HG03571 (cell line): ENCODE measurements at regions not wholly inside any gene's neighbourhood (a gene's known extent, or its start where the extent isn't known, plus 50 kb on each side); places are given as distances from the start of the nearest gene placed in this dataset.
A peak's percentile ranks its signal among the peaks of the same experiment; 100 is the strongest.
"Not testable (repeated sequence)": the region's sequence is repeated elsewhere in the genome, so short reads cannot be mapped to it uniquely, and the experiment has no call there.

Source experiments
- ATAC-seq: cut with Tn5 transposase; IDR thresholded peaks from one replicate; pipeline ENCODE4 v1.9.1; 2021; ENCODE audit not compliant: unreplicated experiment

DNA sequence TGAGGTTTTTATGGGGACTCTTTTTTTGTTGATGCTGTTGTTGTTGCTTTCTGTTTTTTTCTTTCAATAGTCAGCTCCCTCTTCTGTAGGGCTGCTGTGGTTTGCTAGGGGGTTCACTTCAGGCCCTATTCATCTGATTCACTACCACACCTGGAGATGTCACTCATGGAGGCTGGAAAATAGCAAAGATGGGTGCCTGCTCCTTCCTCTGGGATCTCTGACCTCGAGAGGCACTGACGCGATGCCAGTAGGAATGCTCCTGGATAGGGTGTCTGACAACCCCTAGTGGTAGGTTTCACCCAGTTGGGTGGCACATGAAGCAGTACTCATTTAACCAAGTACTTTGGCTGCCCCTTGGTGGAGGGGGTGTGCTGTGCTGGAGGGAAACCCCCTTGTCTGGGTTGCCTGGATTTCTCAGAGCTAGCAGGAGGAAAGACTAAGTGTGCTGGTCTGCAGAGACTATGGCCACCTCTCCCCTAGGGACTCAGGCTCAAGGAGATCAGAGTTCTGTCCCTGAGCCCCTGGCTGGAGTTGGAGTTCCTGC is 745.5 kb downstream of the TMTC2 start:
- no peak for ATAC-seq

DNA sequence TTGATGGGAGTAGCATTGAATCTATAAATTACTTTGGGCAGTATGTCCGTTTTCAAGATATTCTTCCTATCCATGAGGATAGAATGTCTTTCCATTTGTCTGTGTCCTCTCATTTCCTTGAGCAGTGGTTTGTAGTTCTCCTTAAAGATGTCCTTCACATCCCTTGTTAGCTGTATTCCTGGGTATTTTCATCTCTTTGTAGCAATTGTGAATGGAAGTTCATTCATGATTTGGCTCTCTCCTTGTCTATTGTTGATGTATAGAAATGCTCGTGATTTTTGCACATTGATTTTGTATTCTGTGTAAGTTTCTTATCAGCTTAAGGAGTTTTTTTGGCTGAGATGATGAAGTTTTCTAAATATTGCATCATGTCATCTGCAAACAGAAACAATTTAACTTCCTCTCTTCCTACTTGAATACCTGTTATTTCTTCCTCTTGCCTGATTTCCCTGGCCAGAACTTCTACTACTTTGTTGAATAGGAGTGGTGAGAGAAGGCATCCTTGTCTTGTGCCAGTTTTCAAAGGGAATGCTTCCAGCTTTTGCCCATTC is 741.0 kb downstream of the TMTC2 start:
- ATAC-seq = not testable (repeated sequence)

DNA sequence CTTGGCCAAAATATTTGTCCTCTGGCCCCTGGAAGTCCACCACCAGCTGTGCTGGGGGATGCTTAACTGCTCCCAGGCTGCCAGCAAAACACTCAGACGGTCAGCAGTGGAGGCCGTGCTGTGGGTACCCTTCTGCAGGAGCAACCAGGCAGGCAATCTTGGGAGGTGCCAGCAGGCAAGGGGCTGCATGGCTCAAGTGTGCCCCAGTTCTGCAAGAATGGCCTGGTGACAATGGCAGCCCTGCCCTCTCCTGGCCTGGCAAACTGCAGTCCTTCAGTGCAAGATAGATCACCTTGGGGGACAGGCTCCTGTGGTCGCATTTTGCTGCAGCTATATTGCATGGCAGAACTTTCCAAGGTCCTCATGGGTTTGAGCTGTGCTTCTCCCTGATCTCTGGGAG is 728.3 kb downstream of the TMTC2 start:
- ATAC-seq = no peak

DNA sequence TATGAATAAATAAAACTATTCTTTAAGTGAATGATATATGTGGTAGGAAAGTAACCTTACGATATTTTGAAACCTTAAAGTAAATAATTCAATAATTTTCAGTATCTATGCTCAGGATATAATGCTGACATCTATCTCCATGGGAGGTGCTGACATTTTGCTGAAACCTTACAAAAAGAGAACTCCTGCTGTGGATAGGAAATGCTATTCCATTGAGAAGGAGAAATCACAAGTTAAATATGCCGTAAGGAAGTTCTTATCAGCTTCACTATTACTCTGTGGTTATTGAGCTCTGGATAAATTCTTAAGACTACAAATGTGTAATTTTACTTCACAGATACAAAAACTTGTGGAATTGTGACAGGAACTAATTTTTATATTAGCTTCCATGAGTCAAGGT is 722.1 kb downstream of the TMTC2 start:
- no peak for ATAC-seq

DNA sequence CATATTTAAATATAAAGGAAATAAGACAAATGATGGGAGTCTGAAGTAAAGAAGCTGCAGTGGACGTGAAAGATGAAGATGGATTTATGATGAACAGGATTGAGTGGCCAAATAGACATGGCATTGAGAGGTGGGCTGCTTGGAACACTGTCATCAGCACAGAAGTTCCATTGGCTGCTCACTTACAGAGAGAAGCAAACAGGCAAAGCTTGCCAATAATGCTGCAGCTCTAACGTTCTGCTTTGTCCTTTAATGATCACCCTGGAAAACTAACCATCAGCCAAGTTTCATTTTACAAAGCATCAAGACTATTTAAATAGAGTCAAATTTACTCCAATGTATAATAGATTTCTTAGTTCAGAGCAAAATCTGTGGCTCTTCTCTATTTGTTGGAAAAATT is 721.4 kb downstream of the TMTC2 start:
- no peak for ATAC-seq

DNA sequence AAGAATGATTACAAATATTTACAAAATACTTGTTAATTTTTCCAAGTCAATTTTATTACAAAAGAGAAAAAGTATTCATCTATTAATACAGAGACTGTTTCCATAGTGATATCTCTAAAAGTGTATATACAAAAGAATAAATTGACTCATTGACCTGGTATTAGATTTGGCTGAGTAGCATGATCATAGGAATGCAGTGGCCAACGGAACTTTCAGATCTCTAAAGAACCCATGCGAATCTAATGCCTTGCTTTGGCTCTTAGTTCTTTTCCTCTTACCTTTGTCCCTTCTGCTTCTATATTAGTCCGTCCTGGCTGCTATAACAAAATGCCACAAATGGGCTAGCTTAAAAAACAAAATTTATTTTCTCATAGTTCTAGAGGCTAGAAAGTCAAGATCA is 717.8 kb downstream of the TMTC2 start:
- ATAC-seq = no peak

DNA sequence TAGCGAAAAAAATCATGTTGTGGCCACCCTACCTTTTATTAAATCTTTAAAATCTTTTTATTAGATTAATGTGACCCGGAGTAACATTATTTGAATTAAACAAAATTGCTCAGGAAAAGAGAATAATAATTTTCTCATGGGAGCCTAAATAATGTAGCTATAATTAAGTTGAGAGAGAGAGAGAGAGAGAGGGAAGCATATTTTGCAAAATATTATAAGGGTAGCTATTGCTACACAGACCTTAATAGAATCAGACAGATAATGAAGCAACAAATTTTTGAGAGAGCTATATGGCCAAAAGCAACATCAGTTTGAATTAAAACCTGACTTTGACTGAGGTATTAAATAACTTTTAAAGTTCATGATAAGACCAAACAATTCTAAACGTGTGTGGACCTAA is 703.5 kb downstream of the TMTC2 start:
- ATAC-seq = no peak

DNA sequence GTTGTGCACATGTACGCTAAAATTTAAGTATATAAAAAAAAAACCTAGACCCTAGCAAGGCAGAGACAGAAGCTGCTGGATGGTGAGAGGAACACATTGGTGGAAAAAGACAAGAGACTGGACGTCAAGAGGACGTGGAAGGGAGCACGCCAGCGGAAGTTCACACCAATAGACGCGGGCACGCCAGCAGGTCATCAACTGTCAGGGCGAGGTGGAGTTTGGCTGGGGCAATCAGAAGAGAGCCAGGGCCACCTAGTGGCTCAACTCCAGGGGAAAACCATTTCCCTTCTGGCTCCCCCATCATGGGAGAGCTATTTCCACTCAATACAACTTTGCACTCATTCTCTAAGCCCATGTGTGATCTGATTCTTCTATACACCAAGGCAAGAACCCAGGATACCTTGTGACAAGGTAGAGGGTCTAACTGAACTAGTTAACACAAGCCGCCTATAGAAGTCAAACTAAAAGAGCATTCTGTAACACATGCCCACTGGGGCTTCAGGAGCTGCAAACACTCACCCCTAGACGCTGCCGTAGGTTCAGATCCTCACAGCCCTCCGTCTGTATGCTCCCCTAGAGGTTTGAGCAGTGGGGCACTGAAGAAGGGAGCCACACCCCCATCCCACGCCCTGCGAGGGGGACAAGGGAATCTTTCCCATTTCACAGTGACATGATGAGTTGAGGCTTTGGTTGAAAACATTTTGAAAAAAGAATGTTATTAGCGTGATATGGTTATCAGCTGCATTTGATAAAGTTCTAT is 702.7 kb downstream of the TMTC2 start:
- no peak for ATAC-seq

DNA sequence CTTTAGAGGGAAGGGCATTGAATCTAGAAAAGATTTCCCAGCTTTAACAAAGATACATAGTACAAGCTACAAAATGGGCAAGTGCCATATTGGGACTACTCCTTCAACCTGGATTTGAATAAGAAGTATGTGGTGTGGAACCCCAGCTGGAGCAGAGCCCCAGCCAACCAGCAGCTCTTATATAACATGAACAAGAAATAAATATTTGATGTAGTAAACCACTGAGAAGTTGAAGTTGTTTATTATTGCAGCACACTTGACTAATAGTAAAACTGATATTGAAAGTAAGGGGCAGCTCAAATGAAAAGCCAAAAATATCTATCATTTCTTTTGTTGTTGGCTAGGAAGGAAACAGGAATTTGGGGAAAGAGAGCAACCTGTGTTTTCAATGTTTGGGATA is 701.8 kb downstream of the TMTC2 start:
- peak; percentile 58 for ATAC-seq

DNA sequence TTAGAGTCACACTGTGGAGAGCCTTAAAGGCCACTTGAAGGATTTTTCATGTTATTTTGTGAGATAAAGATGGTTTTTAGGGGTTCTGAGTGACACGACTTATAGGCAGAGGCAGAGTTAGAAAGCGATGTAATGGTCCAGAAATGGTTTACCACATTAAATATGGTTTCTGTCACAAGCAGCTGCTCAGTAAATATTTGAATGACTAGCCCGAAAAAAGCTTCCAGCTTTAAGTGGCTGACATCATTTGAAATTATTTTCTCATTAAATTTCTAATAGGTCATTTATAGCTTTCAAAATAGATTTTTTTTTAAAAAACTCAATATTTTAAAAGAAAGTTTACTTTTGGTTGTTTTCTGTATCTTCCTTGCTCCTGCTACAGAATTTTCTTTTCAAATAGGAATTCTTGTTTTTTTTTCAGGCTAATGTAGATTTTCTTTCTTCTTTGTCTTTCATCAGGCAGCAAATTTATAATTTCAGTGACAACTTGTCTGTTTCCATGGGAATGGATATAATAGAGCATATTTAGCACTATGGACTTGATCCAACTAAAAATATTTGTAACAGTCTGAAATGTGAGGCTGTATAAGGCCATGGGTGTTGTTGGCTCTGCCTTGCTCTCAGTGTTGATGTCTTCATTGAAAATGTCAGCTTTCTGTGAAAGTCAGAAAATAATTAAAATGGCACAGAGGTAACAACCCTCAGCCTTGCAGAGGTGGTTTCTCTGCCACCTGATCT is 700.0 kb downstream of the TMTC2 start:
- ATAC-seq = no peak

DNA sequence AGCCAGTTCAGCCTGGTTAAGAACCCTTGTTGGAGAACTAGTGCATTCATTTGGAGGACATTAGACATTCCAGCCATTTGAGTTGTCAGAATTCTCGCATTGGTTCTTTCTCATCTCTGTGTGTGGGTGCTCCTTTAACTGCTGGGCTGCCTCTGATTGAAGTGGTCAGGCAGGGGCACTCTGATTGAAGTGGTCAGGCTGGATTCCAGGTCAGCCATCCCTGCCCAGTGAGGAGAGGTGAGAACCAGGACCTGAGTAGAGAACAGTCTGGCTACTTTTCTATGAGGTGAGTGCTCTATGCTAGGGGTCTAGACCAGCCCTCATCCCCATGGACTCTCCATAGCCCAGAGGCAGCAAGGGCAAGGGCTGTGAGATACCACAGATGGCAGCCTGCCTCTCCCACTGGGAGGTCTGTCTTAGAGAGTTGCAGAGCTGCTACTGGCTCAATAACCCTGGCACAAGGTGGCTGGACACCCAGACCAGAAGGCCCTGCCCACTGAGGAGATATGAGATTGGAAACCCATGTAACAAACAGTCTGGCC is 691.6 kb downstream of the TMTC2 start:
- ATAC-seq = no peak

DNA sequence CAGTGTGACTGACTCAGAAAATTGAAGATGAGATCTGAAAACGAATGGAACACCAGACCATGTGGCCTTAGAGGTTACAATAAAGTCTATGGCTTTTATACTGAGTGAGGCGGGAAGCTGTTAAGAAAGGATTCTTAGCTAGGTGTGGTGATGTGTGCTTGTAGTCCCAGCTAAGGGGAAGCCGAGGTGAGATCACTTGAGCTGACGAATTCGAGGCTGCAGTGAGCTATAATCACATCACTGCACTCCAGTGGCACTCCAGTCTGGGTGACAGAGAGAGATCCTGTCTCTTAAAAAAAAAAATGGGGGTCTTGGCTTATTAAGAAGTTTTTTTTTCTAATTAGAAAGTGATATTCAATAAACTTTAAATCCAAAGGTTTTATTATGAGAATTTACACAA is 678.6 kb downstream of the TMTC2 start:
- no peak for ATAC-seq

DNA sequence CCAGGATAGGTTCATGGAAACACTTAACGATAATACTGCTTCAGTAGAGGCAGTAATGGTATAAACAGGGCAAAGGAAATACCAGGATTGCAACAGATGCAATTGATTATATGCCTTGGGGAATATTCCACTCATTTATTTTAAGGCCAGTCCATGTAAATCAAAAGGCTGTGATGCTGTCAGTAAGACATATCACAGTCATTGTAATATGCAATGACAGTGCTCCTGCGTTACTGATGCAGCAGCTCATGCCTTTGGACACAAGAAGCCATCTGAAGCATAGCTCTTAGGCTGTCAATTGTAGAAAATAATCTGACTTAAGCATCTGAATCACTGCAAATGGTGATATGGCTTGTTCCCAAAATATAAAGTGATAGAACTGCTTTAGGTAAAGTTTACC is 674.8 kb downstream of the TMTC2 start:
- ATAC-seq = no peak

DNA sequence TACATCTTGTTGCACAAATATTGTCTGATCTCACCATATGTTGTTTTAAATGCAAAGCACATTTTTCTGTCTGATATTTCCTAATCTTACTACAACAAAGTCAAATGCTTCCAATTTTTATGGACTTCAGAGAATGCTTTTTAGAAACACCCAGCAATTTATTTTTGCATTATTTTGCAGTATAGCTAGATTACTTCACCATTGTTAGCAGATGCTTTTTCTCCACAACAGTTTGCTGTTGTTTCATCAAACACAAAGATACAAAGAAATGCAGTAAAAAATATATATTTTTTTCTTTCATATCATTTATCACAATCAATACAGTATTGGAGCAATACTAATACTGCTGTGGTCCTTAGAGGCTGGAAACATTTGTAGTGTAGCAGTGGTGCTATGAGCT is 674.4 kb downstream of the TMTC2 start:
- ATAC-seq = no peak

DNA sequence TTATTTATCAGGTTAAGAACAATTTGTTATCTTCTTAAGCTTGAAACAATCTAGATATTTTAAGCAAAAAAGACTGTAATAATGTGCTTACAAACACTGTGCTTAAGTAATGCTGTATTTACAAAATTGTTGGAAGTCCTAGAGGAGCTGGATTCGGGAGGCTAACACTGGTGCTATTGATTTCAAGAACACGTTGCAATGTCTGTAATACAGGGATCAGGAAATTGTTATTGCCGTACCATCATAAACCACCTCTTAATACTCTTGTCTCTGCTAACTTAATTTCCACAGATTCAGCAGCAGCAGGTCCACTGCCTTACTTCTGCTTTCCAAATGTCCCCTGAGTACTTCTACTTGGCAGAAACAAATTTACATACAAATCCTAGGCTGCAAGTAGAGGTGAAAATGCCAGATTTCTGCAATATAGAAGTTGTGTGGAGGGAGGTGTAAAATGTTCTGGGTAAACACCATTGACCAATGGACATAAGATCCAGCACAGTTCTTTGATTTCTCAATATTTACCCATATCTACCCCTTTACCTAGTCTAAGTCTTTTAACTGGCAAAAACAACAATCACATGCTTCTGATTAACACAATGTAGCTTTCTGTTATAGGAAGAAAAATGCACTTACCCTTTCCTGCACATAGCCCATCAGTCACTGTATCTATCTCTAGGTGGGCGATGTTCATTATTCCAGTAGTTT is 663.4 kb downstream of the TMTC2 start:
- ATAC-seq = no peak

DNA sequence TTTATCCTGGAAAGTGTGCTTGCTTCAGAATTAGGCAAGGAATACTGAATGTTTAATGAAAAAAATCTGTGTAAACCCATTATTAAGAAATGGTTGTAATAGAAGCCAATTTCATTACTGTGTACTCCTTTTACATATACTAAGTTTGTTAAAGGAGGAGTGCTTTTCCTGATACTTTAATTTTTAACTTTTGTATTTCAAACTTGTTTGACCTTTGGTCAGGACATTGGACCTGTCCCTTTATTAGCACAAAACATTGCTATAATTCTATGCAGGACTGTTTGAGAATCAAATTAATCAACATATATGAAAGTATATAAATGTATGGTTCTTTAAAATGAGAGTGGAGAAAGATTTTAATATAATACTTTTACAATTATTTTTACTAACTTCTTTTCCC is 659.6 kb downstream of the TMTC2 start:
- no peak for ATAC-seq

DNA sequence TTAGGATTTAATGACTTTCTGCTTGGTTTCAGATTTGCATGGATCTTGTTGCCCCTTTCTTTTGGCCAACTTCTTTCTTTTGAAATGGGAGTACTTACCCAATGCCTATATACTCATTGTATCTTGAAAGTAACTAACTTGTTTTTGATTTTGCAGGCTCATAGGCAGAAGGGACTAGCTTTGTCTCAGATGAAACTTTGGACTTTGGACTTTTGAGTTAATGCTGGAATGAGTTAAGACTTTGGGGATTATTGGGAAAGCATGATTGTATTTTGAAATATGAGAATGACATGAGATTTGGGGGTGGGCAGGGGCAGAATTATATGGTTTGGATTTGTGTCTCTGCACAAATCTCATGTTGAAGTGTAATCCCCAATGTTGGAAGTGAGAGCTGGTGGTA is 657.1 kb downstream of the TMTC2 start:
- ATAC-seq = no peak

DNA sequence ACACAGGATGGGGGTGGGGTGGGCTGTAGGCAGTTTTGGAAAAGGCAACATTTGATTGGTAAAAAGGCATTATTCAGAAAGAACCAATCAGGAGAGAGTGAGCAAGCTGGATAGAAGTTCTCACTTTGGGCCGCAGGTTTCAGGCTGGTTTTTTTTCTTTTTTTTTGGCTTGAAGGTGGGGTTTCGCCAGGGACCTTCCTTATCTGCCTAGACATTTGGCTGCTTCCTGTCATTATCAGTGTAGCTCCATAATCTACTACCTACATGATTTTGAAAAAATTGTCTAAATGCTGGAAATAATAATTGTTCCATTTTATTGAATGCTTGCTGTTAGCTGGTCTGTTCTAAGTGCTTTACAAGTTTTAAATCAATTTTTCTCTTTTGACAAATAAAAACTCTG is 649.0 kb downstream of the TMTC2 start:
- no peak for ATAC-seq

DNA sequence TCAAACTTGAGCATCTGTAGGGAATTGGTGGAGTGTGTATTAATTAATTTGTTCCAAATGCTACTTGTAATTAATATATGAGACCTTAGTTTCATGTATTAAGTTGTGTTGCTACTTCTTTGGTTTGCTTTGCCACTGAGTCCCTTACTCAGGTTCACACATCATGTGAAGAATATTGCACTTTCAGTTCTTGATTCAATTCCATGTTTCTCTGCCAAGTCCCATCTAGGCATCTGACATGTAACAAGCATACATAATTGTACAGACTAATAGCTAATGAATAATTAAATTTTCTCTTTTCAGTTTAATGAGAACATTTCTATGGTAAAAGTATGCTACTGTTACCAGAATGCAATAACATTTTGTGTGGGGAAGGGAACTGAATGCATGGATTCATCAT is 640.0 kb downstream of the TMTC2 start:
- no peak for ATAC-seq

DNA sequence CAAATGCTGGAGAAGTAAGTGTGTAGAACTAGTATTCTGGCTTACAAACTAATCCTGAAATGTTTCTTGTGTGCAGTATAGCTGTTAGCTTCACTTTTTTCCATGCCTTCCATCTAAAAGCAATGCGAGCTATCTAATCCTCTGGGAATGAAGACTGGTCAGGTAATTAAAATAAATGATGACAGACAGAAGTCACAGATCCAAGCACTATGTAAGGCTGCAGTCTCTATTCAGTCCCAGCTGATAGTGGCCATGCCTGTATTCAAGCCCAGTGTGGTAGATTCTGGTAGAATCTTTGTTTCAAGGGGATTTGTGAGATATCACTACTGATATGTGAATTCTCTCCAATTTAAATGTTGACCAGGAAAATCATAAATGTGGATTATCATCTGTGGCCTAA is 637.2 kb downstream of the TMTC2 start:
- ATAC-seq = no peak

DNA sequence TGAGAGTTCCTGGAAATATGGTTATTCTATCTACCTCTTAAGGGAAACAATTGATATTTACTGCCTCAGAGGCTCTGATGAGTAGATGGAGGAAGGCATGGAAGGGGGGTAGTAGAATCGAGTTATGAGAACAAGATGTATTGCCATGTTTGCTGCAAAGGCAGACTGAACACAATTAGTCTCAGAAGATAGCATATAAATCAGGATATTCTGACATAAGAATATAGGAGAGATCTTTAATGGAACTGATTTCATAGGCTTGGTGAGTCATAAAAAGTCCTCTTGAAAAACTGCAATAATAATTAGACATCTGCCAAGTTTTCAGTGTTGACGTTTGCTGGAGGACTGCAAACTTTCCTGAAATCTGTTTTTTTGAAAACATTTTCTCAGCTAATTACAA is 636.1 kb downstream of the TMTC2 start:
- no peak for ATAC-seq
